ENCODE measurements at regions not wholly inside any gene's neighbourhood (a gene's known extent, or its start where the extent isn't known, plus 50 kb on each side); places are given as distances from the start of the nearest gene placed in this dataset.

DNA sequence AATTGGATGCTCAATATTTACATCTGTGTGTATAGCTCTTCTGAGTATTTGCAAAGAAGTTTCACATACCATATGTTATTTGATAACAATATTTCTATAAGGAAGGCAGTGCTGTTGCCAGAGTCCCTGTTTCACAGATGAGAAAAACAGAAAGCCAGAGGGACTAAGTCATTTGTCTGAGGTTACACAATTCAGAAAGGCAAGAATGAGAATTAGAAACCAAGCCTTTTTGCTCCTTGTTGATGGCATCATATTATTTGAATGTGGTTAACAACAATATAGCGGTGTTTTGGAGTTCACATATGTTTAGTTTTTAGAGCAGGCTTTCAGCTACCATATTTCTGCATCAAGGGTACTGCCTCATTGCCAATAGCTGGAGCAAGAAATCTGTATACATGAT lies 110.9 kb upstream of the PRLR start:
- TF ChIP-seq EZH2 (IDR thresholded peaks at IDR 0.05; ENCODE audit: low read length, missing control alignments), result no peak
- TF ChIP-seq, protein P1, sequence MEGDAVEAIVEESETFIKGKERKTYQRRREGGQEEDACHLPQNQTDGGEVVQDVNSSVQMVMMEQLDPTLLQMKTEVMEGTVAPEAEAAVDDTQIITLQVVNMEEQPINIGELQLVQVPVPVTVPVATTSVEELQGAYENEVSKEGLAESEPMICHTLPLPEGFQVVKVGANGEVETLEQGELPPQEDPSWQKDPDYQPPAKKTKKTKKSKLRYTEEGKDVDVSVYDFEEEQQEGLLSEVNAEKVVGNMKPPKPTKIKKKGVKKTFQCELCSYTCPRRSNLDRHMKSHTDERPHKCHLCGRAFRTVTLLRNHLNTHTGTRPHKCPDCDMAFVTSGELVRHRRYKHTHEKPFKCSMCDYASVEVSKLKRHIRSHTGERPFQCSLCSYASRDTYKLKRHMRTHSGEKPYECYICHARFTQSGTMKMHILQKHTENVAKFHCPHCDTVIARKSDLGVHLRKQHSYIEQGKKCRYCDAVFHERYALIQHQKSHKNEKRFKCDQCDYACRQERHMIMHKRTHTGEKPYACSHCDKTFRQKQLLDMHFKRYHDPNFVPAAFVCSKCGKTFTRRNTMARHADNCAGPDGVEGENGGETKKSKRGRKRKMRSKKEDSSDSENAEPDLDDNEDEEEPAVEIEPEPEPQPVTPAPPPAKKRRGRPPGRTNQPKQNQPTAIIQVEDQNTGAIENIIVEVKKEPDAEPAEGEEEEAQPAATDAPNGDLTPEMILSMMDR (conservative IDR thresholded peaks at IDR 0.05 in 1 of 2, IDR thresholded peaks at IDR 0.05 in 1 of 2; ENCODE audit: low read depth in 1 of 2, low read length in 2 of 2), result no peak

Measured in fibroblast of lung (primary cell).